SIG-M5 treated with dmso at 0.1 percent for 504 hours (cell line): ENCODE measurements at regions not wholly inside any gene's neighbourhood (a gene's known extent, or its start where the extent isn't known, plus 50 kb on each side); places are given as distances from the start of the nearest gene placed in this dataset.

ENCODE experiments used
- DNase-seq: peaks from one replicate; lab custom pipeline; 2025; ENCODE audit not compliant: unreplicated experiment; lab: John Stamatoyannopoulos, UW

GRCh38 chr1:63189677-63190076 is 132.7 kb upstream of the FOXD3 start:
- DNase-seq: no peak

GRCh38 chr1:63190171-63190570 is 132.2 kb upstream of the FOXD3 start:
- DNase-seq: no peak

- DNase-seq: no peak
Measured at GRCh38 chr1:63198871-63199394, 123.4 kb upstream of the FOXD3 start.

GRCh38 chr1:63199706-63200335 is 122.5 kb upstream of the FOXD3 start:
- no peak for DNase-seq

GRCh38 chr1:63200676-63201075 is 121.7 kb upstream of the FOXD3 start:
- DNase-seq: no peak

GRCh38 chr1:63203641-63204040 is 118.7 kb upstream of the FOXD3 start:
- no peak for DNase-seq

- DNase-seq: no peak
Measured at GRCh38 chr1:63205776-63206175, 116.6 kb upstream of the FOXD3 start.

- no peak for DNase-seq
Measured at GRCh38 chr1:63214553-63214952, 107.8 kb upstream of the FOXD3 start.

GRCh38 chr1:63223426-63223825 is 98.9 kb upstream of the FOXD3 start:
- DNase-seq: no peak

GRCh38 chr1:63230722-63231121 is 91.6 kb upstream of the FOXD3 start:
- DNase-seq: peak; percentile 55

GRCh38 chr1:63238721-63239120 is 83.6 kb upstream of the FOXD3 start:
- no peak for DNase-seq

GRCh38 chr1:63245186-63245585 is 77.2 kb upstream of the FOXD3 start:
- DNase-seq: no peak

GRCh38 chr1:63248216-63248615 is 74.2 kb upstream of the FOXD3 start:
- no peak for DNase-seq

GRCh38 chr1:63255153-63255552 is 67.2 kb upstream of the FOXD3 start:
- peak; percentile 27 for DNase-seq

GRCh38 chr1:63261736-63262458 is 60.5 kb upstream of the FOXD3 start:
- DNase-seq: peak; percentile 37

- no peak for DNase-seq
Measured at GRCh38 chr1:63262459-63262770, 60.0 kb upstream of the FOXD3 start.

- DNase-seq: no peak
Measured at GRCh38 chr1:63264161-63264560, 58.2 kb upstream of the FOXD3 start.

- DNase-seq: no peak
Measured at GRCh38 chr1:63266857-63267256, 55.5 kb upstream of the FOXD3 start.

GRCh38 chr1:63268876-63269275 is 53.5 kb upstream of the FOXD3 start:
- no peak for DNase-seq

GRCh38 chr1:63269571-63269970 is 52.8 kb upstream of the FOXD3 start:
- DNase-seq: no peak
